AG04450 (cell line): ENCODE measurements at regions not wholly inside any gene's neighbourhood (a gene's known extent, or its start where the extent isn't known, plus 50 kb on each side); places are given as distances from the start of the nearest gene placed in this dataset.
"Not testable (repeated sequence)": the region's sequence is repeated elsewhere in the genome, so short reads cannot be mapped to it uniquely, and the experiment has no call there.

ENCODE experiments used
- CTCF ChIA-PET: fragments of 300-600, 350-600 bp; formaldehyde crosslinking; extraction: SDS; loops from one replicate; lab custom pipeline; 2022; ENCODE audit warnings: antibody characterized with exemption, inconsistent platforms; lab: Charles Lee
- POLR2A ChIA-PET: fragments of 350-600 bp; formaldehyde crosslinking; extraction: SDS; loops from one replicate; lab custom pipeline; 2021; ENCODE audit warnings: antibody characterized with exemption, inconsistent platforms; lab: Yijun Ruan, JAX
- DNase-seq: peaks from one replicate; pipeline ENCODE4 v3.0.0-alpha.2; 2011; ENCODE audit warnings: low read depth, low spot score
- H3K27ac ChIP-seq: one replicate; pipeline ENCODE4 v1.5.1; 2012; ENCODE audit warnings: low read depth, low read length, control low read depth
- H3K27me3 ChIP-seq: one replicate; pipeline ENCODE4 v1.6.0; 2012; ENCODE audit warnings: low read length; ENCODE audit not compliant: control insufficient read depth, insufficient read depth
- H3K4me3 ChIP-seq: 2 replicates; pipeline ENCODE4 v1.5.1; 2011; ENCODE audit warnings: mild to moderate bottlenecking, low read depth, low read length, control low read depth
- H3K9me3 ChIP-seq: 2 replicates; pipeline ENCODE4 v1.5.1; 2012; ENCODE audit warnings: low read length; ENCODE audit not compliant: control insufficient read depth, insufficient read depth
- TF ChIP-seq, protein P1 (sequence below): IDR thresholded peaks from 2 replicates; pipeline ENCODE4 v1.5.1; 2011; ENCODE audit warnings: low read depth, low read length, control low read depth, inconsistent platforms

- no peaks in the 10 kb centered on the region for H3K27me3 ChIP-seq
- no peak overlapping the region for H3K4me3 ChIP-seq
- DNase-seq = no peak
- TF ChIP-seq, protein P1, sequence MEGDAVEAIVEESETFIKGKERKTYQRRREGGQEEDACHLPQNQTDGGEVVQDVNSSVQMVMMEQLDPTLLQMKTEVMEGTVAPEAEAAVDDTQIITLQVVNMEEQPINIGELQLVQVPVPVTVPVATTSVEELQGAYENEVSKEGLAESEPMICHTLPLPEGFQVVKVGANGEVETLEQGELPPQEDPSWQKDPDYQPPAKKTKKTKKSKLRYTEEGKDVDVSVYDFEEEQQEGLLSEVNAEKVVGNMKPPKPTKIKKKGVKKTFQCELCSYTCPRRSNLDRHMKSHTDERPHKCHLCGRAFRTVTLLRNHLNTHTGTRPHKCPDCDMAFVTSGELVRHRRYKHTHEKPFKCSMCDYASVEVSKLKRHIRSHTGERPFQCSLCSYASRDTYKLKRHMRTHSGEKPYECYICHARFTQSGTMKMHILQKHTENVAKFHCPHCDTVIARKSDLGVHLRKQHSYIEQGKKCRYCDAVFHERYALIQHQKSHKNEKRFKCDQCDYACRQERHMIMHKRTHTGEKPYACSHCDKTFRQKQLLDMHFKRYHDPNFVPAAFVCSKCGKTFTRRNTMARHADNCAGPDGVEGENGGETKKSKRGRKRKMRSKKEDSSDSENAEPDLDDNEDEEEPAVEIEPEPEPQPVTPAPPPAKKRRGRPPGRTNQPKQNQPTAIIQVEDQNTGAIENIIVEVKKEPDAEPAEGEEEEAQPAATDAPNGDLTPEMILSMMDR = no peak
- H3K9me3 ChIP-seq = peaks cover 4% of the 10 kb centered on the region; the same call in 1 of the 2 replicates
- no peak overlapping the region for H3K27ac ChIP-seq
- ChIA-PET CTCF (no interaction called here), POLR2A (no interaction called here)
Observed at GRCh38 chr2:35160871-35161270, 1194.7 kb upstream of the CRIM1 start.

DNA sequence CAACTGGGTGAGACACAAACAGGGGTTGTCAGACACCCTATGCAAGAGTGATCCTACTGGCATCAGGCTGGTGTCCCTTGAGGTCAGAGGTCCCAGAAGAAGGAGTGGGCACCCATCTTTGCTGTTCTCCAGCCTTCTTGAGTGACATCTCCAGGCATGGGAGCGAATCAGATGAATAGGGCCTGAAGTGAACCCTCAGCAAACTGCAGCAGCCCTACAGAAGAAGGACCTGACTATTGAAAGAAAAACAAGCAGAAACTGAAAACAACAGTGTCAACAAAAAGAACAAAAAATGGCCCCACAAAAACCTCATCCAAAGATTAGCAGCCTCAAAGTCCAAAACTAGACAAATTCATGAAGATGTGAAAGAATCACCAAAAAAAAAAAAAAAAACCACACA lies 1229.7 kb upstream of the CRIM1 start:
- Histone ChIP-seq H3K27ac (no peak overlapping the region), H3K9me3 (peaks cover 13% of the 10 kb centered on the region), H3K27me3 (no peaks in the 10 kb centered on the region), H3K4me3 (no peak overlapping the region)
- POLR2A ChIA-PET = no interaction called here
- CTCF ChIA-PET = no interaction called here
- TF ChIP-seq, protein P1 = no peak
- no peak for DNase-seq

GRCh38 chr2:35125278-35125677 lies 1230.3 kb upstream of the CRIM1 start:
- H3K4me3 ChIP-seq = no peak overlapping the region
- DNase-seq = no peak
- CTCF ChIA-PET = no interaction called here
- TF ChIP-seq, protein P1 = no peak
- H3K27ac ChIP-seq = no peak overlapping the region
- POLR2A ChIA-PET = no interaction called here
- H3K9me3 ChIP-seq = peaks cover 13% of the 10 kb centered on the region
- H3K27me3 ChIP-seq = no peaks in the 10 kb centered on the region

- TF ChIP-seq, protein P1 = no peak
- no peaks in the 10 kb centered on the region for H3K27me3 ChIP-seq
- DNase-seq = no peak
- peaks cover 18% of the 10 kb centered on the region for H3K9me3 ChIP-seq
- no peak overlapping the region for H3K4me3 ChIP-seq
- ChIA-PET CTCF (no interaction called here), POLR2A (no interaction called here)
- H3K27ac ChIP-seq = no peak overlapping the region
Observed at GRCh38 chr2:35116151-35116550, 1239.4 kb upstream of the CRIM1 start.

GRCh38 chr2:35114765-35115164 lies 1240.8 kb upstream of the CRIM1 start:
- Histone ChIP-seq H3K9me3 (peaks cover 18% of the 10 kb centered on the region), H3K27ac (no peak overlapping the region), H3K27me3 (no peaks in the 10 kb centered on the region), H3K4me3 (no peak overlapping the region)
- CTCF ChIA-PET = no interaction called here
- TF ChIP-seq, protein P1 = no peak
- no peak for DNase-seq
- POLR2A ChIA-PET = no interaction called here

GRCh38 chr2:35112367-35112766 lies 1243.2 kb upstream of the CRIM1 start:
- H3K4me3 ChIP-seq, POLR2A ChIA-PET, H3K27ac ChIP-seq, CTCF ChIA-PET, H3K27me3 ChIP-seq, DNase-seq: not testable (repeated sequence)
- H3K9me3 ChIP-seq = peaks cover 18% of the 10 kb centered on the region
